Hepatocyte (in vitro differentiated cells): ENCODE measurements at regions not wholly inside any gene's neighbourhood (a gene's known extent, or its start where the extent isn't known, plus 50 kb on each side); places are given as distances from the start of the nearest gene placed in this dataset.

ENCODE experiments used
- EZH2 ChIP-seq: fragments of 200-600 bp; sonication (generic); IDR thresholded peaks from 2 replicates; pipeline ENCODE4 v1.6.1; 2016; ENCODE audit warnings: antibody characterized with exemption, mild to moderate bottlenecking, borderline replicate concordance
- EZH2phosphoT487 ChIP-seq: fragments of 200-600 bp; sonication (generic); IDR thresholded peaks from one replicate; pipeline ENCODE4 v1.6.1; 2018; ENCODE audit warnings: antibody characterized with exemption, mild to moderate bottlenecking, low read depth, moderate library complexity; ENCODE audit not compliant: unreplicated experiment, severe bottlenecking
- TF ChIP-seq, protein P1 (sequence below): fragments of 200-600 bp; sonication (generic); IDR thresholded peaks from 2 replicates; pipeline ENCODE4 v1.5.1; 2016; ENCODE audit warnings: antibody characterized with exemption, mild to moderate bottlenecking; ENCODE audit not compliant: poor library complexity

DNA sequence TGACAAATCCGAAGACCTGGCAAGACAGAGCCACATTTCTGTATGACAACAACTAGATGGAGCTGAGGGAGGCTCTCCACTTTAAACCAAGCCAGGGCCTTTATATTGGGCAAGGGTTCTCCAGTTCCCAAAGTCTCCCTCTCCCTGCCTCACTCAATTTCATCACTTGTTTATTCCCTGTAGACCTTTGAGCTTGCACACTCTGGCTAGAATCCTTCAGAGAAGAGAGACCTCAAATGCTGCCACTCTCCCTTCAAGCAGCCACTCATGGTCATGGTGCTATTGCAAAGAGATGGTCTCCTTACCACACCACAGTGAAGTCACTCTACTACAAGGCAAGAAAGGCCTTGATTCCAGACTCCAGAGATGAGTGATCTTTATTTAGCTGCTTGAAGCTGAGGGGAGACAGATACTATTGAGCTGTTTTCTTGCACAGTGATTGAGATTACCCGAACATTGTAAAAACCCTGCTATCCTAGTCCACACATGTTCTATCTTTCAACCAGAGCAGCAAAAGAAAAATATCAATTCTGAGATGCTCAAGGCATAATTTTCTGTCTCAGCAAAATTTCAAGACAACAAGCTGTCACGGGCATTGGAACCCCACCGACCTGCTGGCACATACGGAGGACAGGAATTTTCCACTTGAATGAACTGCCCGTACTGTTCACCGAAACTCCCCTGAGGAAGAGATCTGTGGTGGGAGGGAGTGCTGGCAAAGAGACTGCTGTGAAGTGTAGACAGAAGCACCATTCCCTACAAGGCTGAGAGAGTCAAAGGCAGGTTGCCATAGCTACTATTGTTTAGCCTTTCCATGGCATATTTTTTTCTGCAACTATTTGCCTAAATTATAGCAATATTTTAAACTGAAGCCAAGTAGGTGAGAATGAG lies 81.1 kb downstream of the CDO1 start:
- TF ChIP-seq, protein P1, sequence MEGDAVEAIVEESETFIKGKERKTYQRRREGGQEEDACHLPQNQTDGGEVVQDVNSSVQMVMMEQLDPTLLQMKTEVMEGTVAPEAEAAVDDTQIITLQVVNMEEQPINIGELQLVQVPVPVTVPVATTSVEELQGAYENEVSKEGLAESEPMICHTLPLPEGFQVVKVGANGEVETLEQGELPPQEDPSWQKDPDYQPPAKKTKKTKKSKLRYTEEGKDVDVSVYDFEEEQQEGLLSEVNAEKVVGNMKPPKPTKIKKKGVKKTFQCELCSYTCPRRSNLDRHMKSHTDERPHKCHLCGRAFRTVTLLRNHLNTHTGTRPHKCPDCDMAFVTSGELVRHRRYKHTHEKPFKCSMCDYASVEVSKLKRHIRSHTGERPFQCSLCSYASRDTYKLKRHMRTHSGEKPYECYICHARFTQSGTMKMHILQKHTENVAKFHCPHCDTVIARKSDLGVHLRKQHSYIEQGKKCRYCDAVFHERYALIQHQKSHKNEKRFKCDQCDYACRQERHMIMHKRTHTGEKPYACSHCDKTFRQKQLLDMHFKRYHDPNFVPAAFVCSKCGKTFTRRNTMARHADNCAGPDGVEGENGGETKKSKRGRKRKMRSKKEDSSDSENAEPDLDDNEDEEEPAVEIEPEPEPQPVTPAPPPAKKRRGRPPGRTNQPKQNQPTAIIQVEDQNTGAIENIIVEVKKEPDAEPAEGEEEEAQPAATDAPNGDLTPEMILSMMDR, result no peak
- TF ChIP-seq EZH2 (no peak), EZH2phosphoT487 (no peak)
